Omental fat pad (tissue), 3 donors: ENCODE measurements at regions not wholly inside any gene's neighbourhood (a gene's known extent, or its start where the extent isn't known, plus 50 kb on each side); places are given as distances from the start of the nearest gene placed in this dataset.

ENCODE experiments used
- ATAC-seq: fragments of 150-250 bp; one replicate; pipeline ENCODE4 v1.9.1; 2016; ENCODE audit warnings: mild to moderate bottlenecking, moderate library complexity; ENCODE audit not compliant: low FRiP score
- DNase-seq: peaks from one replicate; pipeline ENCODE4 v3.0.0-alpha.2; 2019; ENCODE audit warnings: low spot score
- CTCF ChIP-seq, 3 donors: fragments of 450-650 bp; IDR thresholded peaks; one replicate each; pipeline ENCODE4 v1.5.1; 2016 to 2017; ENCODE audit warnings: antibody characterized with exemption in 3 of 3, mild to moderate bottlenecking in 3 of 3, moderate library complexity in 2 of 3

GRCh38 chr7:113770146-113770738 lies 148.6 kb downstream of the PPP1R3A start:
- ATAC-seq: no peak
- no peak for DNase-seq
- TF ChIP-seq CTCF (IDR thresholded peaks at IDR 0.05): no peak

- ATAC-seq (no peak), DNase-seq (no peak)
- no peak for TF ChIP-seq CTCF (IDR thresholded peaks at IDR 0.05)
Measured at GRCh38 chr7:113768387-113768786, 150.4 kb downstream of the PPP1R3A start.

- DNase-seq (no peak), ATAC-seq (no peak)
- TF ChIP-seq CTCF (IDR thresholded peaks at IDR 0.05): no peak
Measured at GRCh38 chr7:113764401-113765035, 154.3 kb downstream of the PPP1R3A start.

DNA sequence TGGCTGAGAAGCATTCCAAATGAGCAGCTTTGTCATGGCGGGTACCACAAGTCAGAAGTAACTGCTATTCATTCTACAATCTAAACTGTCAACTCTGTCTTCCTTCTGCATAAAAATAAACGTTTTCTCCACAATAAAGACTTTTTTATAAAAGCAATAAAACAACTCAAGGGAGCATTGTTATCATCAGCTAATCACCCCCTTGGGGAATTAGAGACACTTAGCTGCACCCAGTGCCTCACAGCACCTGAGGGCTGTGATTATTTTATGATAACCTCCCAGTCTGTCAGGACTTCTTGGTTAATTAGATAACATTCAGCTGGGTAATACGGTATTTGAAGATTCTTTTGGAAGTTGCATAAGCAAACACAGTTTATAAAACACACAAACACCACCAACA lies 155.6 kb downstream of the PPP1R3A start:
- DNase-seq (no peak), ATAC-seq (no peak)
- TF ChIP-seq CTCF (IDR thresholded peaks at IDR 0.05): no peak

GRCh38 chr7:113756250-113756649 lies 162.6 kb downstream of the PPP1R3A start:
- no peak for DNase-seq
- TF ChIP-seq CTCF (IDR thresholded peaks at IDR 0.05): no peak
- ATAC-seq: no peak

DNA sequence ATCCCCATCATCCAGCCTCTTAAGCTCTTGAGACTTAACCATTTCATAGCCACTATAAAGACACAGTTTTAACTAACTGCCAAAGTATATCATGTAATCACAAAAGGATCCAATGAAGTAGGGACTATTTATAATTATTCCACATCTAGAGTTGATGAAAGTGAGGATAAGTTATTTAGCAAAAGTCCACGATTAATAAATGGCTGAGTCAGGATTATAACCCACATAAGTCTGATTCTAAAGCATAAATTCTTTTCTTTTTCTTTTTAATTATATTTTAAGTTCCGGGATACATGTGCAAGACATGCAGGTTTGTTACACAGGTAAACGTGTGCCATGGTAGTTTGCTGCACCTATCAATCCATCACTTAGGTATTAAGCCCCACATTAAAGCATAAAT lies 166.1 kb downstream of the PPP1R3A start:
- no peak for TF ChIP-seq CTCF (IDR thresholded peaks at IDR 0.05)
- DNase-seq: no peak
- no peak for ATAC-seq

GRCh38 chr7:113752289-113752688 lies 166.5 kb downstream of the PPP1R3A start:
- no peak for TF ChIP-seq CTCF (IDR thresholded peaks at IDR 0.05)
- DNase-seq (no peak), ATAC-seq (no peak)
